Fibroblast of pulmonary artery (primary cell): ENCODE measurements at regions not wholly inside any gene's neighbourhood (a gene's known extent, or its start where the extent isn't known, plus 50 kb on each side); places are given as distances from the start of the nearest gene placed in this dataset.

ENCODE experiments used
- DNase-seq: peaks from one replicate; pipeline ENCODE4 v3.0.0-alpha.2; 2010; ENCODE audit warnings: low read depth
- H3K4me3 ChIP-seq: replicated peaks from 2 replicates; pipeline ENCODE4 v1.5.1; 2011; ENCODE audit warnings: low read depth, mild to moderate bottlenecking, control low read depth, low read length, moderate library complexity
- TF ChIP-seq, protein P1 (sequence below): IDR thresholded peaks from 2 replicates; pipeline ENCODE4 v1.5.1; 2011; ENCODE audit warnings: mild to moderate bottlenecking, control low read depth, low read length, inconsistent platforms; ENCODE audit errors: missing control alignments

GRCh38 chr11:71086687-71087258, 165.6 kb downstream of the SHANK2 start:
- DNase-seq, result peak; percentile 11

DNA sequence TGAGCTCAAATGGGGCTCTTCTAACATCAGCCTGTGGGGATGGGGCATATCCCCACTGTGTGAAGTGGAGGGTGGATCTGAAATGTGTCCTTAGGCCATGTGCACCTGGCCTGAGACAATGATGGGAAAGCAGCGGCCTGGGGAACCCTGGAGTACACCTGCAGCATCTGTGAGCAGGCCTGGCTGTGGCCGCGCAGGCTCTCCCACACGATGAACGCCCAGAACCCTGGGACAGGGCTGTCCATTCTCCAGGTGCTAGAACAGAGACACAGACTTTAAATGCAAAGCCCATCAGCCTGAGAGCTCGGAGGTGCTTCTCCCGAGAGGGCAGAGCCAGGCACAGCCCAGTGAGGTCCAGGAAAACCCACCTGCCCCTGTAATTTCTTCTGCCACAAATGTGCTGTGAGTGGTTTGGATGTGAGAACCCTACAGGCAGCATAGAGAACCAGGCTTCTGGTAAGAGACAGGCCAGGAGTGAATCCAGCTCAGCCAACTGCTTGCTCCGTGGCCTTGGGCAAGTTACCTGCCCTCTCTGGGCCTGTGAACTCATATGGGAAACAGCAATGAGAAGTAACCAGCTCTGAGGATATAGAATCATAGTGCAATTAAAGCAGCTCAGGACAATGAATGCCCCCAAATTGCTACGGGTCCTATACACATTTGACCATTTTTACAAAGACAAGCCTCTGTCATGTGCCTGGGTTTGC, 167.9 kb downstream of the SHANK2 start:
- H3K4me3 ChIP-seq, result no peak overlapping the region
- TF ChIP-seq, protein P1, sequence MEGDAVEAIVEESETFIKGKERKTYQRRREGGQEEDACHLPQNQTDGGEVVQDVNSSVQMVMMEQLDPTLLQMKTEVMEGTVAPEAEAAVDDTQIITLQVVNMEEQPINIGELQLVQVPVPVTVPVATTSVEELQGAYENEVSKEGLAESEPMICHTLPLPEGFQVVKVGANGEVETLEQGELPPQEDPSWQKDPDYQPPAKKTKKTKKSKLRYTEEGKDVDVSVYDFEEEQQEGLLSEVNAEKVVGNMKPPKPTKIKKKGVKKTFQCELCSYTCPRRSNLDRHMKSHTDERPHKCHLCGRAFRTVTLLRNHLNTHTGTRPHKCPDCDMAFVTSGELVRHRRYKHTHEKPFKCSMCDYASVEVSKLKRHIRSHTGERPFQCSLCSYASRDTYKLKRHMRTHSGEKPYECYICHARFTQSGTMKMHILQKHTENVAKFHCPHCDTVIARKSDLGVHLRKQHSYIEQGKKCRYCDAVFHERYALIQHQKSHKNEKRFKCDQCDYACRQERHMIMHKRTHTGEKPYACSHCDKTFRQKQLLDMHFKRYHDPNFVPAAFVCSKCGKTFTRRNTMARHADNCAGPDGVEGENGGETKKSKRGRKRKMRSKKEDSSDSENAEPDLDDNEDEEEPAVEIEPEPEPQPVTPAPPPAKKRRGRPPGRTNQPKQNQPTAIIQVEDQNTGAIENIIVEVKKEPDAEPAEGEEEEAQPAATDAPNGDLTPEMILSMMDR, result no peak
- DNase-seq, result no peak

More at GRCh38 chr11:71086687-71087258, 165.6 kb downstream of the SHANK2 start:
- TF ChIP-seq, protein P1, result peak; percentile 39
- no peak overlapping the region for H3K4me3 ChIP-seq

DNA sequence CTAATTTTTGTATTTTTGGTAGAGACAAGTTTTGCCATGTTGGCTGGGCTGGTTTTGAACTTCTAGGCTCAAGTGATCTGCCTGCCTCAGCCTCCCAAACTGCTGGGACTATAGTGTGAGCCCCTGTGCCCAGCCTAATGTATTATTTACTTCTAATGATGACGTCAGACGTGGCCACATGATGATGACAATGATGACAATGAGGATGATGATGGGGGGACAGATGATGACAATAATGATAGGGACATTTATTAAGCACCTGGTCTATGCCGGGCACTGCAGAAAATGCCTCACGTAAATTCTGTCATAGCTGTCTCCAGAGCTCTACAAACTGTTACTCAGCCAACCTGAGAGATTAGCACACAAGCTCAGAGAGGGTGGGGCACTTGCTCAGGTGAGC, 169.3 kb downstream of the SHANK2 start:
- DNase-seq, result no peak
- no peak overlapping the region for H3K4me3 ChIP-seq
- TF ChIP-seq, protein P1, result no peak

- H3K4me3 ChIP-seq, result no peak overlapping the region
- TF ChIP-seq, protein P1, result no peak
- no peak for DNase-seq
Observed at GRCh38 chr11:71082454-71082853, 169.9 kb downstream of the SHANK2 start.

- H3K4me3 ChIP-seq, result no peak overlapping the region
- TF ChIP-seq, protein P1, result no peak
- DNase-seq, result no peak
Observed at GRCh38 chr11:71081704-71082230, 170.6 kb downstream of the SHANK2 start.

- peak; percentile 56 for DNase-seq
- TF ChIP-seq, protein P1, result peak; percentile 47
- H3K4me3 ChIP-seq, result no peak overlapping the region
Observed at GRCh38 chr11:71080239-71081097, 171.9 kb downstream of the SHANK2 start.
